ENCODE measurements at regions not wholly inside any gene's neighbourhood (a gene's known extent, or its start where the extent isn't known, plus 50 kb on each side); places are given as distances from the start of the nearest gene placed in this dataset.

DNA sequence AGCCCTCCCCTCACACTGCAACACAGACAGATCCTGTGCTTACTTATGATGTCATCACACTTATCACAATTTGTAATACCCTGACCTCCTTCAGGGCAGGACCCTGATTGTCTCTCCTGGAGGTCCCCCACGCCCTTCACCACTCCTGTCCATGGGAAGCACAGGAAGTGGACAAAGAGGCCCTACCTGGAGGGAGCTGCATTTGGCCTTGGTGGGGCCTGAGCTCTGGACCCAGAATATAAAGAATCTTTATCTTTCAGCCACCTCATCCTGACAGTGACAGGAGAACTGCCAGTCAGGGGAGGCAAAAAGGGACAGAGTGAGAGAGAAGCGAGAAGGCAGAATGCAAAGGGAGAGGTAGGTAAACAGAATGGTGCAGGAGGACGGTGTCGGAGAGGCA is 303.4 kb upstream of the N4BP1 start:
- Histone ChIP-seq H3K4me3 (ENCODE audit: insufficient read depth, low read length) (no peak overlapping the region), H3K79me2 (ENCODE audit: insufficient read depth, low read length) (no peaks in the 10 kb centered on the region), H2AFZ (ENCODE audit: low read length) (no peak overlapping the region), H3K36me3 (ENCODE audit: insufficient read depth, low read length) (no peaks in the 10 kb centered on the region), H3K4me2 (ENCODE audit: insufficient read depth, low read length) (no peak overlapping the region), H3K4me1 (ENCODE audit: insufficient read depth, low read length) (no peaks in the 10 kb centered on the region), H3K27me3 (ENCODE audit: insufficient read depth, low read length) (no peaks in the 10 kb centered on the region), H3K9me3 (ENCODE audit: low read depth, low read length) (peaks cover under 1% of the 10 kb centered on the region), H3K27ac (ENCODE audit: low read depth, low read length) (no peak overlapping the region), H4K20me1 (ENCODE audit: insufficient read depth, low read length) (no peaks in the 10 kb centered on the region)
- DNase-seq (ENCODE audit: insufficient read length, low spot score, missing footprints), result no peak
- TF ChIP-seq, protein P1, sequence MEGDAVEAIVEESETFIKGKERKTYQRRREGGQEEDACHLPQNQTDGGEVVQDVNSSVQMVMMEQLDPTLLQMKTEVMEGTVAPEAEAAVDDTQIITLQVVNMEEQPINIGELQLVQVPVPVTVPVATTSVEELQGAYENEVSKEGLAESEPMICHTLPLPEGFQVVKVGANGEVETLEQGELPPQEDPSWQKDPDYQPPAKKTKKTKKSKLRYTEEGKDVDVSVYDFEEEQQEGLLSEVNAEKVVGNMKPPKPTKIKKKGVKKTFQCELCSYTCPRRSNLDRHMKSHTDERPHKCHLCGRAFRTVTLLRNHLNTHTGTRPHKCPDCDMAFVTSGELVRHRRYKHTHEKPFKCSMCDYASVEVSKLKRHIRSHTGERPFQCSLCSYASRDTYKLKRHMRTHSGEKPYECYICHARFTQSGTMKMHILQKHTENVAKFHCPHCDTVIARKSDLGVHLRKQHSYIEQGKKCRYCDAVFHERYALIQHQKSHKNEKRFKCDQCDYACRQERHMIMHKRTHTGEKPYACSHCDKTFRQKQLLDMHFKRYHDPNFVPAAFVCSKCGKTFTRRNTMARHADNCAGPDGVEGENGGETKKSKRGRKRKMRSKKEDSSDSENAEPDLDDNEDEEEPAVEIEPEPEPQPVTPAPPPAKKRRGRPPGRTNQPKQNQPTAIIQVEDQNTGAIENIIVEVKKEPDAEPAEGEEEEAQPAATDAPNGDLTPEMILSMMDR (IDR thresholded peaks at IDR 0.05; ENCODE audit: extremely low read depth, low read depth, low read length), result no peak

DNA sequence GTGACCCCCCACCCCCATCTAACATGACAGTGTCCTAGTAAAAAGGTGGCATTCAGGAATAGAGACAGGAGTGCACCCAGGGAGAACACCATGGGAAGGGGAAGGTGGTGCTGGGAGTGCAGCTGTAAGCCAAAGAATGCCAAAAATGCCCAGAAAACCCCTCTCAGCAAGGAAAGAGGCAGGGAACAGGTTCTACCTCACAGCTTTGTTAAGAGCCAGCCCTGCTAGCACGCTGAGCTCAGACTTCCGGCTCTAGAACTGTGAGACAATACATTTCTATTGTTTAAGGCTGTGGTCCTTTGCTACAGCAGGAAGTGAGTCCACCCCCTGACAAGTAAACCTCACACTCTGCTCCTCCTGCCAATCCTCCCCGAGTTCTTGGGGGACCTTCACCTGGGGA is 302.4 kb upstream of the N4BP1 start:
- no peaks in the 10 kb centered on the region for H3K79me2 ChIP-seq (ENCODE audit: insufficient read depth, low read length)
- DNase-seq (ENCODE audit: insufficient read length, low spot score, missing footprints), result no peak
- no peaks in the 10 kb centered on the region for H3K4me1 ChIP-seq (ENCODE audit: insufficient read depth, low read length)
- no peak overlapping the region for H3K4me2 ChIP-seq (ENCODE audit: insufficient read depth, low read length)
- H4K20me1 ChIP-seq (ENCODE audit: insufficient read depth, low read length), result no peaks in the 10 kb centered on the region
- H3K4me3 ChIP-seq (ENCODE audit: insufficient read depth, low read length), result no peak overlapping the region
- H2AFZ ChIP-seq (ENCODE audit: low read length), result no peak overlapping the region
- no peak overlapping the region for H3K27ac ChIP-seq (ENCODE audit: low read depth, low read length)
- TF ChIP-seq, protein P1 (IDR thresholded peaks at IDR 0.05; ENCODE audit: extremely low read depth, low read depth, low read length), result no peak
- H3K36me3 ChIP-seq (ENCODE audit: insufficient read depth, low read length), result no peaks in the 10 kb centered on the region
- peaks cover 2% of the 10 kb centered on the region for H3K9me3 ChIP-seq (ENCODE audit: low read depth, low read length)
- no peaks in the 10 kb centered on the region for H3K27me3 ChIP-seq (ENCODE audit: insufficient read depth, low read length)

DNA sequence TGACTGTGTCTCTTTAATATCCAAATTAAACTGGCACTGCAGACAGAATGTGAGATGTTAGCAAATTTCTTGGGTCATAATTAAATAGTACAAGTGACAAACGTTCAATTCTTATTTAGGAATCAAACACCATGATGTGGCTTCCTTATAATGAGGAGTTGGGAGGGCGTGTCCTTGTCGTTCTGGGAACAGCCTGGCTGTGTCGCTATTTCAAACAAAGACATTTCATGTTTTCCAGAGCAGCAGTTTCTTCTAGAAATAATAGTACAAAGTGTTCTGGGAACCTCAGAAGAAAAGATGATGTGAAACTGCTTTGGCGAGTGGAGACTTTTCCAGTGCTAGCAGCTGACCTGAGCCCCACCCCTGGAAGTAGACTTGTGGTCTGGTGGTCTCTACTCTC is 301.7 kb upstream of the N4BP1 start:
- Histone ChIP-seq H3K4me2 (ENCODE audit: insufficient read depth, low read length) (no peak overlapping the region), H4K20me1 (ENCODE audit: insufficient read depth, low read length) (no peaks in the 10 kb centered on the region), H3K4me1 (ENCODE audit: insufficient read depth, low read length) (no peaks in the 10 kb centered on the region), H3K9me3 (ENCODE audit: low read depth, low read length) (peaks cover 2% of the 10 kb centered on the region), H3K79me2 (ENCODE audit: insufficient read depth, low read length) (no peaks in the 10 kb centered on the region), H3K36me3 (ENCODE audit: insufficient read depth, low read length) (no peaks in the 10 kb centered on the region), H3K27me3 (ENCODE audit: insufficient read depth, low read length) (no peaks in the 10 kb centered on the region), H3K4me3 (ENCODE audit: insufficient read depth, low read length) (no peak overlapping the region), H3K27ac (ENCODE audit: low read depth, low read length) (no peak overlapping the region), H2AFZ (ENCODE audit: low read length) (no peak overlapping the region)
- DNase-seq (ENCODE audit: insufficient read length, low spot score, missing footprints), result no peak
- TF ChIP-seq, protein P1 (IDR thresholded peaks at IDR 0.05; ENCODE audit: extremely low read depth, low read depth, low read length), result no peak

DNA sequence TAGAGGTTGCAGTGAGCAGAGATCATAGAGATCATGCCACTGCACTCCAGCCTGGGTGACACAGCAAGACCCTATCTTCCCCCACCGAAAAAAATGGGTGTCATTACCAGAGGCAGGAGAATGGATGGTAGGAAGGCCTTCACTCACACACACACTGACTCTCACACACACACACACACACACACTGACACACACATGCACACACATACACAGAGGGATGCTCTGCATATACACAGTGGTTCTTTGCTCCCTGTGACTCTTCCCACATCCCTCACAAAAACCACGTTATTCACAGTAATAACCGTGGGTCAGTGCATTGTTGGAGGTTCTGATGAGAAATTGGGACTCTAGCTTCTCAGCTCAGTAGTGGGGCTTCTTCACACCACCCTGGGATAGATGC is 300.2 kb upstream of the N4BP1 start:
- no peak overlapping the region for H2AFZ ChIP-seq (ENCODE audit: low read length)
- H4K20me1 ChIP-seq (ENCODE audit: insufficient read depth, low read length), result no peaks in the 10 kb centered on the region
- no peaks in the 10 kb centered on the region for H3K4me1 ChIP-seq (ENCODE audit: insufficient read depth, low read length)
- no peak overlapping the region for H3K4me3 ChIP-seq (ENCODE audit: insufficient read depth, low read length)
- TF ChIP-seq, protein P1 (IDR thresholded peaks at IDR 0.05; ENCODE audit: extremely low read depth, low read depth, low read length), result no peak
- no peaks in the 10 kb centered on the region for H3K27me3 ChIP-seq (ENCODE audit: insufficient read depth, low read length)
- DNase-seq (ENCODE audit: insufficient read length, low spot score, missing footprints), result no peak
- H3K9me3 ChIP-seq (ENCODE audit: low read depth, low read length), result peaks cover 2% of the 10 kb centered on the region
- H3K27ac ChIP-seq (ENCODE audit: low read depth, low read length), result no peak overlapping the region
- H3K79me2 ChIP-seq (ENCODE audit: insufficient read depth, low read length), result no peaks in the 10 kb centered on the region
- no peak overlapping the region for H3K4me2 ChIP-seq (ENCODE audit: insufficient read depth, low read length)
- no peaks in the 10 kb centered on the region for H3K36me3 ChIP-seq (ENCODE audit: insufficient read depth, low read length)
